Neural cell (in vitro differentiated cells): ENCODE measurements at regions not wholly inside any gene's neighbourhood (a gene's known extent, or its start where the extent isn't known, plus 50 kb on each side); places are given as distances from the start of the nearest gene placed in this dataset.

Source experiments
- H2AFZ ChIP-seq: fragments of 200-600, 300-800 bp; sonication (generic), shearing (Covaris generic); 2 replicates; pipeline ENCODE4 v1.6.0; 2014; ENCODE audit warnings: low read depth, mild to moderate bottlenecking, antibody characterized with exemption, low read length, moderate library complexity
- H3F3A ChIP-seq: fragments of 200-600 bp; shearing (Covaris generic); 2 replicates; pipeline ENCODE4 v1.6.1; 2016; ENCODE audit warnings: mild to moderate bottlenecking, moderate library complexity, mixed read lengths, antibody characterized with exemption, low read length; ENCODE audit not compliant: insufficient read depth, poor library complexity, severe bottlenecking
- H3K27ac ChIP-seq: fragments of 200-600, 300-800 bp; sonication (generic), shearing (Covaris generic); 2 replicates; pipeline ENCODE4 v1.5.1; 2014; ENCODE audit warnings: mild to moderate bottlenecking, low read length, moderate library complexity
- H3K27me3 ChIP-seq: fragments of 300-800, 200-600 bp; sonication (generic), shearing (Covaris generic); 2 replicates; pipeline ENCODE4 v1.6.0; 2014; ENCODE audit warnings: mild to moderate bottlenecking, low read depth, low read length, moderate library complexity; ENCODE audit not compliant: insufficient read depth
- H3K36me3 ChIP-seq: fragments of 300-800, 200-600 bp; sonication (generic), shearing (Covaris generic); 2 replicates; pipeline ENCODE4 v1.5.1; 2014; ENCODE audit warnings: mild to moderate bottlenecking, antibody characterized with exemption, low read length, moderate library complexity; ENCODE audit not compliant: insufficient read depth
- H3K4me2 ChIP-seq: fragments of 300-800, 200-600 bp; sonication (generic), shearing (Covaris generic); 2 replicates; pipeline ENCODE4 v1.6.0; 2014; ENCODE audit warnings: mild to moderate bottlenecking, low read length
- H3K4me3 ChIP-seq: fragments of 300-800, 200-600 bp; sonication (generic), shearing (Covaris generic); 2 replicates; pipeline ENCODE4 v1.5.1; 2014; ENCODE audit warnings: mild to moderate bottlenecking, low read length, moderate library complexity
- H3K79me2 ChIP-seq: fragments of 200-600 bp; shearing (Covaris generic); replicated peaks from 2 replicates; pipeline ENCODE4 v1.6.0; 2014; ENCODE audit warnings: mild to moderate bottlenecking, low read length, moderate library complexity; ENCODE audit not compliant: insufficient read depth
- H3K9ac ChIP-seq: fragments of 300-800, 200-600 bp; sonication (generic), shearing (Covaris generic); 2 replicates; pipeline ENCODE4 v1.6.1; 2016; ENCODE audit warnings: mild to moderate bottlenecking, low read length, mixed read lengths
- H3K9me2 ChIP-seq: fragments of 200-600 bp; shearing (Covaris generic); 2 replicates; pipeline ENCODE4 v1.6.1; 2016; ENCODE audit warnings: mild to moderate bottlenecking, low read length, mixed read lengths; ENCODE audit not compliant: insufficient read depth
- H3K9me3 ChIP-seq: fragments of 200-600, 300-800 bp; sonication (generic), shearing (Covaris generic); 2 replicates; pipeline ENCODE4 v1.6.1; 2016; ENCODE audit warnings: mild to moderate bottlenecking, mixed run types, low read length, moderate library complexity, mixed read lengths
- H4K20me1 ChIP-seq: fragments of 200-600 bp; shearing (Covaris generic); 2 replicates; pipeline ENCODE4 v1.6.1; 2016; ENCODE audit warnings: mild to moderate bottlenecking, mixed run types; ENCODE audit not compliant: insufficient read depth
- EP300 ChIP-seq: fragments of 450-650 bp; conservative IDR thresholded peaks from 2 replicates; pipeline ENCODE4 v1.6.1; 2014; ENCODE audit warnings: antibody characterized with exemption, mild to moderate bottlenecking, moderate library complexity; ENCODE audit not compliant: poor library complexity, severe bottlenecking
- EZH2 ChIP-seq: fragments of 200-600, 300-800 bp; shearing (Covaris generic), sonication (generic); IDR thresholded peaks from 2 replicates; pipeline ENCODE4 v1.6.1; 2014; ENCODE audit warnings: antibody characterized with exemption, low read length, borderline replicate concordance, mild to moderate bottlenecking; ENCODE audit not compliant: insufficient read depth, poor library complexity, severe bottlenecking
- MXI1 ChIP-seq: fragments of 450-650 bp; conservative IDR thresholded peaks from 2 replicates; pipeline ENCODE4 v1.6.1; 2014; ENCODE audit warnings: antibody characterized with exemption, mild to moderate bottlenecking; ENCODE audit not compliant: poor library complexity, severe bottlenecking
- POLR2AphosphoS5 ChIP-seq: IDR thresholded peaks from 2 replicates; pipeline ENCODE4 v1.6.1; 2012
- RAD21 ChIP-seq: fragments of 450-650 bp; conservative IDR thresholded peaks from 2 replicates; pipeline ENCODE4 v1.6.1; 2014; ENCODE audit warnings: antibody characterized with exemption, mild to moderate bottlenecking, moderate library complexity
- SMC3 ChIP-seq: fragments of 450-650 bp; conservative IDR thresholded peaks from 2 replicates; pipeline ENCODE4 v1.6.1; 2014; ENCODE audit warnings: antibody characterized with exemption, mild to moderate bottlenecking, moderate library complexity; ENCODE audit not compliant: poor library complexity
- TAF1 ChIP-seq: IDR thresholded peaks from 2 replicates; pipeline ENCODE4 v1.6.1; 2012; ENCODE audit warnings: low read depth
- TF ChIP-seq, protein P1 (sequence below): fragments of 450-650 bp; IDR thresholded peaks from 2 replicates; pipeline ENCODE4 v1.5.1; 2014; ENCODE audit warnings: antibody characterized with exemption, mild to moderate bottlenecking, moderate library complexity; ENCODE audit not compliant: poor library complexity, severe bottlenecking
- TF ChIP-seq, protein P2 (sequence below): IDR thresholded peaks from 2 replicates; pipeline ENCODE4 v1.6.1; 2012; ENCODE audit warnings: borderline replicate concordance

DNA sequence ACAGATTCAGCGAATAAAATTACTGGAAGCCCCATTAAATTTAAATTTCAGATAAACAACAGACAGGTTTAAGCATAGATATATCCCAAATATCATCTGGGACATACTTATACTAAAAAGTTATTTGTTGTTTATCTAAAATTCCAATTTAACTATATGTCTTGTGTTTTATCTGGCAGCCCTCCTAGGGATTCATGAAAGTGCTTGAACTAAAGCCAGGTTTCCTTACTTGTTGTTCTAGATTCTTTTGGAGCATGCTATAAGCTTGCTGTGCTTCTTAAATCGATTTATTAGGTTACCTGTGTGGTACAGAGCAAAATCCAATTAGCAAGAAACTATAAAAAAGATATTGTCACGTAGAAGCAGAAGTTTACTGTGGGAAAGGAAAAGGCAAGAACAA, 202.5 kb upstream of the GMDS start:
- H3K27me3 ChIP-seq = no peaks in the 10 kb centered on the region
- H3K79me2 ChIP-seq = no peaks in the 10 kb centered on the region
- no peaks in the 10 kb centered on the region for H3K36me3 ChIP-seq
- H3K9me3 ChIP-seq = no peaks in the 10 kb centered on the region
- no peak overlapping the region for H3K4me2 ChIP-seq
- no peak overlapping the region for H3K4me3 ChIP-seq
- TF ChIP-seq EZH2 (no peak), MXI1 (no peak), RAD21 (no peak), EP300 (no peak)
- TF ChIP-seq, protein P1, sequence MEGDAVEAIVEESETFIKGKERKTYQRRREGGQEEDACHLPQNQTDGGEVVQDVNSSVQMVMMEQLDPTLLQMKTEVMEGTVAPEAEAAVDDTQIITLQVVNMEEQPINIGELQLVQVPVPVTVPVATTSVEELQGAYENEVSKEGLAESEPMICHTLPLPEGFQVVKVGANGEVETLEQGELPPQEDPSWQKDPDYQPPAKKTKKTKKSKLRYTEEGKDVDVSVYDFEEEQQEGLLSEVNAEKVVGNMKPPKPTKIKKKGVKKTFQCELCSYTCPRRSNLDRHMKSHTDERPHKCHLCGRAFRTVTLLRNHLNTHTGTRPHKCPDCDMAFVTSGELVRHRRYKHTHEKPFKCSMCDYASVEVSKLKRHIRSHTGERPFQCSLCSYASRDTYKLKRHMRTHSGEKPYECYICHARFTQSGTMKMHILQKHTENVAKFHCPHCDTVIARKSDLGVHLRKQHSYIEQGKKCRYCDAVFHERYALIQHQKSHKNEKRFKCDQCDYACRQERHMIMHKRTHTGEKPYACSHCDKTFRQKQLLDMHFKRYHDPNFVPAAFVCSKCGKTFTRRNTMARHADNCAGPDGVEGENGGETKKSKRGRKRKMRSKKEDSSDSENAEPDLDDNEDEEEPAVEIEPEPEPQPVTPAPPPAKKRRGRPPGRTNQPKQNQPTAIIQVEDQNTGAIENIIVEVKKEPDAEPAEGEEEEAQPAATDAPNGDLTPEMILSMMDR = no peak
- H3K9me2 ChIP-seq = no peaks in the 10 kb centered on the region
- H2AFZ ChIP-seq = no peak overlapping the region
- H3K27ac ChIP-seq = no peak overlapping the region
- no peak overlapping the region for H3K9ac ChIP-seq
- no peaks in the 10 kb centered on the region for H3F3A ChIP-seq
- H4K20me1 ChIP-seq = no peaks in the 10 kb centered on the region

DNA sequence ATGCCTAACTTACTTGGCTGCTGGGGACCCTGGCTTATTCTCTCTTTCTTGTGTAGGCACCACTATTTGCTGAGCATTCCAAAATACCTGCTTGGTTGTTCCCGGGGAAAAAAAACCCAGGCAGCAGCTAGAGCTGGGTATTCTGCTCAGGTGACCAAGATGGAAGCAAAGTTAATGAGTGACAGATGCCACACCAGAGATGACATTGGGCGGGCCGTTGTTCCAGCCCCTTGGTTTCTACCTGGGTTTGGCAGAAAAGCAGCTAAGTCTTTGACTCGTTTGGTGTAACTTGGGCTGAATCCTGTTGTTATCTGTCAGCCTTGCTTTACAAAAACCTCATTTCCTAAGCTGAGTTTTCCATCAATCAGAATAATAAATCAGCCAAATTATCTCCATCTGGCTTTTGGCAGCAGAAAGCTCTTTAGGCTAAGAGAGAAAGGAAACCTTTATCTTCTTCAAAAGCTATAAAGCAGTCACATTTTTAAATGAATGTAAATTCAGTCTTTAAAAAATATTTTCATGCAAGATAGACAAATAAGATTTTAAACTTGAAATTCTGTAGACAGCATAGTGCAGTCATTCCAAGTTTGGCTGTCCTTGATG, 202.0 kb upstream of the GMDS start:
- Histone ChIP-seq H3F3A (no peaks in the 10 kb centered on the region), H3K27ac (no peak overlapping the region), H3K4me3 (no peak overlapping the region), H3K4me2 (no peak overlapping the region), H3K9me2 (no peaks in the 10 kb centered on the region), H3K36me3 (no peaks in the 10 kb centered on the region), H2AFZ (no peak overlapping the region), H3K27me3 (no peaks in the 10 kb centered on the region), H3K9ac (no peak overlapping the region), H3K79me2 (no peaks in the 10 kb centered on the region), H4K20me1 (no peaks in the 10 kb centered on the region), H3K9me3 (no peaks in the 10 kb centered on the region)
- TF ChIP-seq SMC3 (no peak), EZH2 (no peak), TAF1 (no peak), POLR2AphosphoS5 (no peak), EP300 (no peak), RAD21 (no peak)

DNA sequence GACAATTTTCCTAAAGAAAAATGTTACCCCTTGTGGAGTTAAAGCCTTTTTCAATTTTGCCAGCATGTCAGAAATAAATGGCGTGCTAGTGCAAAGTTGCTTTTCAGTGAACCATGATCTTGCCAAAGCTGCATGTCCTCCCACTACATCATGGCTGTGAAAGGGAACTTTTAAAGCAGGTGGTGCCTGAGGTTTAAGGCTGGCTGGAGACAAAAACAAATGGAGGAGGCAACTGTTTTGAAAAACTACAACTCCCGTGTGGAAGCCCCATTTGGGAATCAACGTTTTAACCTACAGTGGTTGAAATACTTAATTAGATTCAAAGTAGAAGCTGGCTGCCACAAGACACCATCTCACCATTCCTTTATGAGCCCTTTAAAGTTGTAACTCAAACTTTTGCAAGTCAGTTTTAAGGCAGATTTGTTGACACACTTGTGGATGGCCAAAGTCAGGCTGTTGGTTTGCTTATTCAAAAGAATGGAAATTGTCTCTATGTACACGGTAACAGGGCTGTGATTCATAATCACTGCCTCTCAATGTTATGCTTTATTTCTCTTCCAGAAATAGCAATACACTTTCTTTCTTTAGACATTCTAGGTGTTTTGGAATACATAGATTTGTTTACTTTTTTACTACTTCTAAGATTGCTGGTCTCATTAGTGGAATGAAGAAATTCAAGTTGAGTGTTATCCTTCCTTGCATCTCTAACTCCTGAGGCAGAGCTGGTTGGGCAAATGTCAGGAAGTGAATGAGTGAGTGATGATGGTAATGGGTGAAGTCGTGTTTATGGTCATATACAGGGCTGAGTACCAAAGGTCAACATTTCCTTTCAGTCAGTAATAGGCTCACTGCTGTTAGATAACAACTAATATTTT, 196.4 kb upstream of the GMDS start:
- H3K4me3 ChIP-seq = no peak overlapping the region
- no peak overlapping the region for H2AFZ ChIP-seq
- no peak overlapping the region for H3K4me2 ChIP-seq
- H3K27me3 ChIP-seq = no peaks in the 10 kb centered on the region
- no peaks in the 10 kb centered on the region for H3F3A ChIP-seq
- TF ChIP-seq POLR2AphosphoS5 = no peak
- no peak for TF ChIP-seq SMC3
- no peak for TF ChIP-seq EP300
- TF ChIP-seq TAF1 = no peak
- no peak for TF ChIP-seq RAD21
- TF ChIP-seq, protein P2, sequence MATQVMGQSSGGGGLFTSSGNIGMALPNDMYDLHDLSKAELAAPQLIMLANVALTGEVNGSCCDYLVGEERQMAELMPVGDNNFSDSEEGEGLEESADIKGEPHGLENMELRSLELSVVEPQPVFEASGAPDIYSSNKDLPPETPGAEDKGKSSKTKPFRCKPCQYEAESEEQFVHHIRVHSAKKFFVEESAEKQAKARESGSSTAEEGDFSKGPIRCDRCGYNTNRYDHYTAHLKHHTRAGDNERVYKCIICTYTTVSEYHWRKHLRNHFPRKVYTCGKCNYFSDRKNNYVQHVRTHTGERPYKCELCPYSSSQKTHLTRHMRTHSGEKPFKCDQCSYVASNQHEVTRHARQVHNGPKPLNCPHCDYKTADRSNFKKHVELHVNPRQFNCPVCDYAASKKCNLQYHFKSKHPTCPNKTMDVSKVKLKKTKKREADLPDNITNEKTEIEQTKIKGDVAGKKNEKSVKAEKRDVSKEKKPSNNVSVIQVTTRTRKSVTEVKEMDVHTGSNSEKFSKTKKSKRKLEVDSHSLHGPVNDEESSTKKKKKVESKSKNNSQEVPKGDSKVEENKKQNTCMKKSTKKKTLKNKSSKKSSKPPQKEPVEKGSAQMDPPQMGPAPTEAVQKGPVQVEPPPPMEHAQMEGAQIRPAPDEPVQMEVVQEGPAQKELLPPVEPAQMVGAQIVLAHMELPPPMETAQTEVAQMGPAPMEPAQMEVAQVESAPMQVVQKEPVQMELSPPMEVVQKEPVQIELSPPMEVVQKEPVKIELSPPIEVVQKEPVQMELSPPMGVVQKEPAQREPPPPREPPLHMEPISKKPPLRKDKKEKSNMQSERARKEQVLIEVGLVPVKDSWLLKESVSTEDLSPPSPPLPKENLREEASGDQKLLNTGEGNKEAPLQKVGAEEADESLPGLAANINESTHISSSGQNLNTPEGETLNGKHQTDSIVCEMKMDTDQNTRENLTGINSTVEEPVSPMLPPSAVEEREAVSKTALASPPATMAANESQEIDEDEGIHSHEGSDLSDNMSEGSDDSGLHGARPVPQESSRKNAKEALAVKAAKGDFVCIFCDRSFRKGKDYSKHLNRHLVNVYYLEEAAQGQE = no peak
- TF ChIP-seq, protein P1 = no peak
- no peak for TF ChIP-seq EZH2
- TF ChIP-seq MXI1 = no peak
- no peaks in the 10 kb centered on the region for H3K79me2 ChIP-seq
- no peak overlapping the region for H3K9ac ChIP-seq
- H3K27ac ChIP-seq = no peak overlapping the region
- H4K20me1 ChIP-seq = no peaks in the 10 kb centered on the region
- H3K36me3 ChIP-seq = no peaks in the 10 kb centered on the region
- H3K9me2 ChIP-seq = no peaks in the 10 kb centered on the region
- no peaks in the 10 kb centered on the region for H3K9me3 ChIP-seq
